H9 (cell line): ENCODE measurements at regions not wholly inside any gene's neighbourhood (a gene's known extent, or its start where the extent isn't known, plus 50 kb on each side); places are given as distances from the start of the nearest gene placed in this dataset.

ENCODE experiments used
- DNase-seq: peaks from one replicate; pipeline ENCODE4 v3.0.0-alpha.2; 2017
- H2AFZ ChIP-seq: one replicate; pipeline ENCODE4 v1.6.1; 2013; ENCODE audit warnings: mild to moderate bottlenecking, low read length, control low read depth, moderate library complexity
- H2AK5ac ChIP-seq: 2 replicates; pipeline ENCODE4 v1.6.1; 2013; ENCODE audit warnings: low read length, control low read depth, mixed read lengths; ENCODE audit not compliant: insufficient read length
- H2BK120ac ChIP-seq: one replicate; pipeline ENCODE4 v1.6.1; 2013; ENCODE audit warnings: low read depth, mild to moderate bottlenecking, low read length, control low read depth, inconsistent platforms; ENCODE audit not compliant: poor library complexity, severe bottlenecking
- H2BK12ac ChIP-seq: 2 replicates; pipeline ENCODE4 v1.6.1; 2013; ENCODE audit warnings: low read length, control low read depth, mixed read lengths, low read depth; ENCODE audit not compliant: insufficient read length
- H2BK15ac ChIP-seq: 2 replicates; pipeline ENCODE4 v1.6.1; 2013; ENCODE audit warnings: low read depth, low read length, control low read depth
- H2BK20ac ChIP-seq: one replicate; pipeline ENCODE4 v1.6.1; 2013; ENCODE audit warnings: low read depth, mild to moderate bottlenecking, low read length, control low read depth, inconsistent platforms; ENCODE audit not compliant: poor library complexity, severe bottlenecking
- H2BK5ac ChIP-seq: 2 replicates; pipeline ENCODE4 v1.6.1; 2013; ENCODE audit warnings: low read length, control low read depth, mixed read lengths; ENCODE audit not compliant: insufficient read length
- H3K14ac ChIP-seq: 2 replicates; pipeline ENCODE4 v1.6.1; 2013; ENCODE audit warnings: low read length, control low read depth; ENCODE audit not compliant: insufficient read depth
- H3K18ac ChIP-seq: 2 replicates; pipeline ENCODE4 v1.6.1; 2013; ENCODE audit warnings: low read depth, mild to moderate bottlenecking, mixed read lengths, low read length, control low read depth; ENCODE audit not compliant: insufficient read length
- H3K23ac ChIP-seq: 2 replicates; pipeline ENCODE4 v1.6.1; 2013; ENCODE audit warnings: low read length, control low read depth, mixed read lengths, low read depth; ENCODE audit not compliant: insufficient read length
- H3K23me2 ChIP-seq: 2 replicates; pipeline ENCODE4 v1.6.1; 2013; ENCODE audit warnings: low read depth, mild to moderate bottlenecking, mixed read lengths, low read length, control low read depth; ENCODE audit not compliant: insufficient read length, poor library complexity, severe bottlenecking
- H3K27ac ChIP-seq: 2 replicates; pipeline ENCODE4 v1.5.1; 2013; ENCODE audit warnings: low read length, control low read depth, mixed read lengths, low read depth; ENCODE audit not compliant: insufficient read length
- H3K27me3 ChIP-seq: 2 replicates; pipeline ENCODE4 v1.6.1; 2013; ENCODE audit warnings: low read length, control low read depth, inconsistent platforms; ENCODE audit not compliant: insufficient read depth
- H3K4ac ChIP-seq: 2 replicates; pipeline ENCODE4 v1.6.1; 2013; ENCODE audit warnings: low read depth, mild to moderate bottlenecking, control low read depth, inconsistent platforms, low read length, moderate library complexity
- H3K4me1 ChIP-seq: 2 replicates; pipeline ENCODE4 v1.6.1; 2013; ENCODE audit warnings: low read length, control low read depth, inconsistent platforms; ENCODE audit not compliant: insufficient read depth
- H3K4me2 ChIP-seq: 2 replicates; pipeline ENCODE4 v1.6.1; 2013; ENCODE audit warnings: low read length, control low read depth, mixed read lengths; ENCODE audit not compliant: insufficient read length, insufficient read depth
- H3K56ac ChIP-seq: 2 replicates; pipeline ENCODE4 v1.6.1; 2013; ENCODE audit warnings: low read depth, mild to moderate bottlenecking, mixed read lengths, low read length, control low read depth; ENCODE audit not compliant: insufficient read length
- H3K79me1 ChIP-seq: 2 replicates; pipeline ENCODE4 v1.6.1; 2013; ENCODE audit warnings: low read depth, mild to moderate bottlenecking, moderate library complexity, low read length, control low read depth, inconsistent platforms; ENCODE audit not compliant: insufficient read depth, poor library complexity, severe bottlenecking
- H3K79me2 ChIP-seq: 2 replicates; pipeline ENCODE4 v1.6.1; 2013; ENCODE audit warnings: low read length, control low read depth, inconsistent platforms; ENCODE audit not compliant: insufficient read depth
- H3K9ac ChIP-seq: 2 replicates; pipeline ENCODE4 v1.6.1; 2013; ENCODE audit warnings: low read length, control low read depth, mixed read lengths; ENCODE audit not compliant: insufficient read length; ENCODE audit errors: extremely low read depth
- H3K9me3 ChIP-seq: one replicate; pipeline ENCODE4 v1.6.1; 2013; ENCODE audit warnings: low read depth, low read length, inconsistent platforms; ENCODE audit not compliant: control insufficient read depth
- H3T11ph ChIP-seq: one replicate; pipeline ENCODE4 v1.6.1; 2013; ENCODE audit warnings: mild to moderate bottlenecking, low read length, control low read depth, inconsistent platforms
- H4K20me1 ChIP-seq: one replicate; pipeline ENCODE4 v1.6.1; 2013; ENCODE audit not compliant: control insufficient read depth, insufficient read length, insufficient read depth
- H4K5ac ChIP-seq: 2 replicates; pipeline ENCODE4 v1.6.1; 2013; ENCODE audit warnings: low read depth, mild to moderate bottlenecking, mixed read lengths, low read length, control low read depth; ENCODE audit not compliant: insufficient read length
- H4K8ac ChIP-seq: replicated peaks from 2 replicates; pipeline ENCODE4 v1.6.1; 2013; ENCODE audit warnings: low read length, control low read depth, mixed read lengths, low read depth; ENCODE audit not compliant: insufficient read length
- H4K91ac ChIP-seq: 2 replicates; pipeline ENCODE4 v1.6.1; 2013; ENCODE audit warnings: low read depth, mild to moderate bottlenecking, moderate library complexity, mixed read lengths, low read length, control low read depth; ENCODE audit not compliant: insufficient read length
- H3K27ac Mint-ChIP-seq, 3 experiments: 2 replicates in 2 of 3; 3 replicates in 1 of 3; pipeline ENCODE4 v1.8.0; 2020 to 2021; ENCODE audit warnings: mixed read lengths in 3 of 3, mild to moderate bottlenecking in 1 of 3, moderate library complexity in 1 of 3
- H3K27me3 Mint-ChIP-seq: 2 replicates; pipeline ENCODE4 v1.8.0; 2021; ENCODE audit warnings: low read depth, mild to moderate bottlenecking, moderate library complexity, mixed read lengths
- H3K36me3 Mint-ChIP-seq, 3 experiments: 2 replicates in 2 of 3; 3 replicates in 1 of 3; pipeline ENCODE4 v1.8.0; 2020 to 2021; ENCODE audit warnings: low read depth in 3 of 3, mixed read lengths in 3 of 3; ENCODE audit not compliant: insufficient read depth in 1 of 3
- H3K4me1 Mint-ChIP-seq, 2 experiments: 2 replicates each; pipeline ENCODE4 v1.8.0; 2020; ENCODE audit warnings: mixed read lengths in 2 of 2
- H3K4me3 Mint-ChIP-seq, 2 experiments: 2 replicates in 1 of 2; 3 replicates in 1 of 2; pipeline ENCODE4 v1.8.0; 2020 to 2021; ENCODE audit warnings: mild to moderate bottlenecking in 2 of 2, mixed read lengths in 2 of 2, moderate library complexity in 1 of 2
- H3K9me3 Mint-ChIP-seq, 2 experiments: 2 replicates in 1 of 2; 3 replicates in 1 of 2; pipeline ENCODE4 v1.8.0; 2020; ENCODE audit warnings: mild to moderate bottlenecking in 2 of 2, mixed read lengths in 2 of 2, moderate library complexity in 1 of 2
- CTCF ChIP-seq: fragments of 200-600 bp; sonication (generic); conservative IDR thresholded peaks from 3 replicates; pipeline ENCODE4 v1.8.0; 2021; ENCODE audit warnings: antibody characterized with exemption, mild to moderate bottlenecking
- WGBS: extraction: QIAGEN DNeasy Blood & Tissue Kit; methylation state at CpG from one replicate; pipeline ENCODE4 v1.1.7; 2013; ENCODE audit warnings: missing lambda C conversion rate, low lambda C conversion rate, mixed read lengths; ENCODE audit not compliant: insufficient read length; ENCODE audit errors: extremely low coverage; 5-methylcytosine and 5-hydroxymethylcytosine counted together

GRCh38 chr12:118727196-118727978, 254.0 kb upstream of the SRRM4 start:
- Histone ChIP-seq H4K5ac (no peak overlapping the region), H3K14ac (no peak overlapping the region), H2BK12ac (no peak overlapping the region), H3K9me3 (peaks cover 6% of the 10 kb centered on the region), H2AFZ (no peak overlapping the region), H3K4ac (no peak overlapping the region), H4K8ac (no peak overlapping the region), H2BK5ac (no peak overlapping the region), H3K27ac (no peak overlapping the region), H2BK15ac (no peak overlapping the region), H3K79me2 (no peaks in the 10 kb centered on the region), H2AK5ac (no peak overlapping the region), H3K27me3 (no peaks in the 10 kb centered on the region), H3K4me2 (no peak overlapping the region), H3K23me2 (no peaks in the 10 kb centered on the region), H4K20me1 (no peaks in the 10 kb centered on the region), H3K23ac (no peak overlapping the region), H3K56ac (no peak overlapping the region), H3K9ac (no peak overlapping the region), H3K79me1 (no peaks in the 10 kb centered on the region), H3K18ac (no peak overlapping the region), H3T11ph (no peak overlapping the region), H3K4me1 (no peaks in the 10 kb centered on the region), H4K91ac (no peak overlapping the region), H2BK20ac (no peak overlapping the region), H2BK120ac (no peak overlapping the region)
- H3K27me3 Mint-ChIP-seq, result peaks cover 3% of the 10 kb centered on the region; the same call in 1 of the 2 replicates
- H3K27ac Mint-ChIP-seq, result peak overlapping the region in 1 of 3 experiments; percentile 32; a peak in 1 of 7 replicates
- DNase-seq, result no peak
- H3K9me3 Mint-ChIP-seq, result peaks cover 11 to 16% of the 10 kb centered on the region in 2 experiments
- H3K4me1 Mint-ChIP-seq, result no peaks in the 10 kb centered on the region
- H3K4me3 Mint-ChIP-seq, result no peak overlapping the region
- H3K36me3 Mint-ChIP-seq, result no peaks in the 10 kb centered on the region
- TF ChIP-seq CTCF, result no peak
- no CpG with 5 or more reads among the region's 11 CpGs for WGBS
